GM19193 (cell line): ENCODE measurements at regions not wholly inside any gene's neighbourhood (a gene's known extent, or its start where the extent isn't known, plus 50 kb on each side); places are given as distances from the start of the nearest gene placed in this dataset.

Source experiments
- POLR2A ChIP-seq: IDR thresholded peaks from 4 replicates; pipeline ENCODE4 v1.6.1; 2011; ENCODE audit not compliant: insufficient read depth, insufficient read length; ENCODE audit errors: extremely low read depth

DNA sequence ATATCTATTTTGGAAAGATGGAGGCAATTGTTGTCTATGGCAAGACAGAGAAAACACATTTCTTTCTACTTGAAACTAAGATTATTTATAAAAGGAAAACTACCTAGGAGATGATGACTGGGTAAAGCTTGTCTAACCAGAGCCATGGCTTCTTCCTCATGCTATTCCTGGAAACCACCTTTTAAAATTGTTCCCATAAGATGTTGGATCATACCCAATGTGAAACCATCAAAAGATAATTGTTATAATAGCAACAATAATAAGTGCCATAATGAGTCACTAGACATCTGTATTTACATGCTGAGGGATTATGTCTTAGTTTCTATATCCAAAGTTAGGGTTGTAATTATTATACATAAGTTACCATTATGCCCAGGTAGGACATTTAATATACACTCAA, 428.4 kb downstream of the KCNJ2 start:
- no peak for TF ChIP-seq POLR2A

DNA sequence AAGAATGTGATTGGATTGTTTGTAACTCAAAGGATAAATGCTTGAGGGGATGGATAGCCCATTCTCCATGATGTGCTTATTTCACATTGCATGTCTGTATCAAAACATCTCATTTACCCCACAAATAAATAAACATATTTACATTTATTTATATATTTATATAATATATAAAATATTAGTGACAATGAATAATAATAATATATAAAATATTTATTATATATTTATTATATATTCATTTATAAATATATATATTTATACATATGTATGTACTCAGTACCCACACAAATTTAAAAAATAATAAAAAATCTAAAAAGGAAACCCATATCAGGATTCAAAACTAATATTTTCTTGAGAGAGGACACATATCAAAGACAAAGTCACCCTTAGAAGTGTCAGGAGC, 429.9 kb downstream of the KCNJ2 start:
- TF ChIP-seq POLR2A, result no peak

DNA sequence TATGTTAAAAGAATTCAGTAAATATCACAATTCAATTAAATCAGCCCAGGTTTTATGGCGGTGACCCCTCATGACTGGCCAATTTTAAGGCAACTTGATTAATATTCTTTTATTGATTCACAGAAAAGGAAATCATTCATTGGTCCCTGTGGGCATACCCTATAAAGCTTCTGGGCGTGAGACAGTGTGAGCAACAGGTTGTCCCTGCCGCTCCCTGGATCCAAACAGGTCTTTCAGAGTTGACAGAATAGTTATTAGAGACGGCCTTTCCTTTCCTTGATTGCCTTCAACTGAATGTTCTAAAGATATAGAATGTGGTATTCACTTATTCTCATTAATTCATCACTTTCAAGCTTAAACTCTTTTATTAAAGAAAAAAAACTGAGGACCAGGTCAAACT, 433.9 kb downstream of the KCNJ2 start:
- no peak for TF ChIP-seq POLR2A

DNA sequence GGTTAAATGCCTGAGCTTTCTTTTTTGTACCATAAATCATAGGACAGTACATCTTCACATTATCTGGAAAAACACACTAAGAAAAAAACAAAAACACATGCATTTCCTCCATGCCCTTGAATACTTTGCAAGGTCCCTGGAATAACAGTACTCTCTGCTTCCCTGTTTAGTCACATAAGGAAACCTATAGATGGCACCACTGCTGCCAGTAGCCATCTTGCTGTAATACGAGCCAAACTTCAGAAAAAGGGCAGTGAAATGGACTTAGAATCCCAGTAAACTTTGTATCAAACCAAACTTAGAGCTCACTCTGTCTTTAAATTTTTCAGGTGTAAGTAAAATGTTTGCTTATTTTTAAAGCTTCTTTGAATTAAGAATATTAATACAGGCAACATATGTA, 435.5 kb downstream of the KCNJ2 start:
- TF ChIP-seq POLR2A, result no peak

DNA sequence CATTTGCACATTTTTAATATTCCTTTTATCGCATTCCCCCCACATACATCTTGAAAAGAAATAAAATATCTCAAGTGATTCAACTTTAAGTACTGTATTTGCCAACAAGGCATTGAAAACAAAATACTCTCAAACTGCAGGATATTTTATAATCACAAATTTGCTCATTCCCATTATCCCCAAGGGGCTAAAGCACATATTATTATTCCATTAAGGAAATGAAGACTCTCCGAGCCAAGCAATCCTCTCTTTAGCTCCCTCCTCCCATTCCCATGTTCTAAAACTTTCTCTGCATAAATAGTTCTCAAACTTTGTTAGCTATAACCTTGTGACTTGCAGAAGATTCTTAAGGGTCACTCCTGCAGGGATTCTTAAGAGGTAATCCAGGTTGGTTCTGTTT, 436.8 kb downstream of the KCNJ2 start:
- TF ChIP-seq POLR2A, result no peak

DNA sequence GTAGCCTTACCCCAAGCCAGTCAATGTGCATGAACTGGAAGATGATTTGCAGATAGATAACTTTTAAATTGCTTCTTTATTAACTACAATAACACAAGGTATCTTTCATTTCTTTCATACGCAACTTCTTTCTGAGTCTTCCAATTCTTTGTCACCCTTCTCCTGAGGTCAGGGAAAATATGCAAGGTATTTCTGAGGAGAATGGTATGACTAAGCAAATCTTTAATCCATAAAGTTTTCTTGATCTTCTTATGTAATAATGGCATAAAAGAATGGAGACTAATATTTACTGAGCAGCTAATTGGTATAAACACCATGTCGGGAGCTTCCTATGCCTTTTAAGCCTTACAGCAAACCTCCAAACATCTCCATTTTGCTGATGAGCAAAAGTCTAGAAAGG, 438.9 kb downstream of the KCNJ2 start:
- no peak for TF ChIP-seq POLR2A

DNA sequence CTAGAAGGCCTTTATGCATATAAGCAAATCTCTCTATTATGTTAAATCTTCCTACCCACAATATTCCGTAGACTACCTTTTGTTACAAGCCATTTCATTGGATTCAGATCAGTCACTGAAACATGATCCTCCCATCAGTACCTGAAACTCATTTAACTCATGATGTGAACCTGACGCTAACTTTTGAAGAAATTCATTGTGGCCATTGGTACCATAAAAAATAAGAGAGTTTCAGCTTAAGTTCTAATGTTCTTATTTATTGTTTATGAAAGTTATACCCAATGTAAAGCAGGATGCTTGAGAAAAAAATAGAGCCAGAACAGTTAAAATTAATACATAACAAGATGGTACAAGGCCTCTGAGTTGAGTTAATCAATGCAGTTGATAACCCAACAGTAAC, 439.6 kb downstream of the KCNJ2 start:
- no peak for TF ChIP-seq POLR2A

DNA sequence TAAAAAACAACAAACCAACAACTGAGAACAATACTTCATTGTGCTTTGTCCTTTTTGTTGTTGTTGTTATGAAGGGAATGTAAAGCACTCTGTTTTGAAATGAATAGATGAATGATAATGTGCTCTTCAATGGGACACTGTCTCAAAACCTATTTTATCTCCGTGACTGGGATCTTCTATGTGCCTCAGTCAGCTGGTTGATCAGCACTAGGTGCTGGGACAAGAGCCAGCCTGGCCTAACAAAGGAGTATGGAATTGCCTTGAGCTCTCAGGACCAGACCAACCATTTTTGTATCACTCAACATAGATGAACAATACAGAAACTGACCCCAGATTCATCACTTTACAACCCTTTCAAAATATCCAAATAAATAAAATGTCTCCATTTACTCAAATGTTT, 440.2 kb downstream of the KCNJ2 start:
- no peak for TF ChIP-seq POLR2A

DNA sequence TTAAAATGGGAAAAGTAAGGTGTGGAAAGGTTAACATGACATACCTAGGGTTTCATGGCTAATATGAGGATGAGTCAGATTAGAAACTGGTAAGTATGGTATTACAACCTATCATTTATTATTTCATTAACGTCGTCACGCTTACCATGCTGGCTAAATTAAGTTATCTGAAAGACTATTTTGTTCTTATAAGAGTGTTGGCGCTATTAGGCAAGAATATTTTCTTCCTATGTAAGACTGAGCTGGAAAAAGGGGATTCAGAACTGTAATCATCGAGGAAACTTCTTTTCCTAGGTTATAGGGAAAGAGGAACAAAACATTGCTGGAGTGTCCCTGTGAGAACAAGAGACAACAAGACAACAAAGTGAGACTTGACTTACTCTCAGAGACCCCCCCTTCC, 440.8 kb downstream of the KCNJ2 start:
- no peak for TF ChIP-seq POLR2A

DNA sequence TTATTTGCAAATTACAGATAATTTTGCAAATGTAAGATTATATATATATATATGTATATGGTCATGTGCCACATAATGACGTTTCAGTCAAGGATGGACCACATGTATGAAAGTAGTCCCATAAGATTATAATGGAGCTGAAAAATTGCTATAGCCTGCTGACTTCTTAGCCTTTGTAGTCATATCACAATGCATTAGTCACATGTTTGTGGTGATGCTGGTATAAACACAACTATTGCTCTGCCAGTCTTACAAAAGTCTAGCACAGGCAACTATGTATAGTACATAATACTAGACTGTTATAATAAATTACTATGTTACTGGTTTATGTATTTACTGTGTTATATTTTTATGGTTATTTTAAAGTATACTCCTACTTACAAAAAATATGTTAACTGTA, 444.3 kb downstream of the KCNJ2 start:
- no peak for TF ChIP-seq POLR2A

DNA sequence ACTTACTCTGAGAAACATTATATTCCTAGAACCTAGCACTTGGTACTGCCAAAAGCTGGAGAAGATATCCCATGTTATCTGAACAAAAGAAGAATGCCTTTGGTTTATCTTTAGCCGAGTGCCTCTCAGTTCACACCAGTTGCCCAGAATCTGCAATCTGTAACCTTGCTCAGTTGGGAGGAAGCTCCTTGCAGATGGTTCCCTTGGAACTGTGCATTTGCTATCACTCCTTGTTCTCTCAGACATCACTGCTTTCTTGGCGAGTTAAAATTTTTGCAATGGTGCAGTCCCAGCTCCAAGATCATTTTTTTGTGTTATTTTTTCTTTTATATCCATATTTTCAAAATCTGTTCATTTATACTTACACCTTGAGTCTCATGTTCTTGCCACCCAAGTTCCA, 446.5 kb downstream of the KCNJ2 start:
- no peak for TF ChIP-seq POLR2A

DNA sequence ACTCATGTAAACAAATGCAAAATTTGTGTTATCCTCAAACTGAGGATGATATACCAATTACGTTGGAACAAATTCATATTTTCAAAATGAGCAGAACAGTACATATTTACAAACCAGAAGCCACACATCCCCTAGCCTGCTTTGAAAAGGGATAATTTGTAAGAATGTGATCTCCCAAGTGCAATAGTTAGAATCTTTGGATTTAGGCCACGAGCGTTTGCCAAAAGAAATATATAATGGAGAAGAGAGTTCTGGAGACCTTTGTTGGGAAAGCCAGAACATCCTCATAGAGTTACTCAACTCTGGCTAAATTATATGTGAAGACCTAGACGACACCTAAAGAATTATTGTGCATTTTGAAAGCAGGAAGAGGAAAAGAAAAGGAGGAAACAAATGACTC, 449.3 kb downstream of the KCNJ2 start:
- no peak for TF ChIP-seq POLR2A

DNA sequence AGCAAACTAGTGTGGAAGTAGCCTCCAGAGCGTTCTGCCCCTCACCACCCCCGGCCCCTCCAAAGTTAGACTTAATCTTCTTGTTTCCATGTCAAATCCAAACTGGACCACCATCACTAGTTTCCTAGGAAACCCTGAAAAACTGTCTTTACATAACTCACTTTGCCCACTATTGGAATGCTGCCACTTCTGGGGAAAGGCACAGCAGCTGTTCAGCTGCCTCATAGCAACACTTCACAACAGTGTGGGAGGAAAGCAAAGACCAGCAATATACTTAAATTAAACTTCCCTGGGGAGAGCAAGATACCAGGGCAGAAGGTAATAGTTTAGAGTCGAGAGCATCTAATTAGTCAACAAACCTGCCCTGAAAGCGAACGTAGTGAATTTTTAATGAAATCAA, 452.2 kb downstream of the KCNJ2 start:
- no peak for TF ChIP-seq POLR2A

DNA sequence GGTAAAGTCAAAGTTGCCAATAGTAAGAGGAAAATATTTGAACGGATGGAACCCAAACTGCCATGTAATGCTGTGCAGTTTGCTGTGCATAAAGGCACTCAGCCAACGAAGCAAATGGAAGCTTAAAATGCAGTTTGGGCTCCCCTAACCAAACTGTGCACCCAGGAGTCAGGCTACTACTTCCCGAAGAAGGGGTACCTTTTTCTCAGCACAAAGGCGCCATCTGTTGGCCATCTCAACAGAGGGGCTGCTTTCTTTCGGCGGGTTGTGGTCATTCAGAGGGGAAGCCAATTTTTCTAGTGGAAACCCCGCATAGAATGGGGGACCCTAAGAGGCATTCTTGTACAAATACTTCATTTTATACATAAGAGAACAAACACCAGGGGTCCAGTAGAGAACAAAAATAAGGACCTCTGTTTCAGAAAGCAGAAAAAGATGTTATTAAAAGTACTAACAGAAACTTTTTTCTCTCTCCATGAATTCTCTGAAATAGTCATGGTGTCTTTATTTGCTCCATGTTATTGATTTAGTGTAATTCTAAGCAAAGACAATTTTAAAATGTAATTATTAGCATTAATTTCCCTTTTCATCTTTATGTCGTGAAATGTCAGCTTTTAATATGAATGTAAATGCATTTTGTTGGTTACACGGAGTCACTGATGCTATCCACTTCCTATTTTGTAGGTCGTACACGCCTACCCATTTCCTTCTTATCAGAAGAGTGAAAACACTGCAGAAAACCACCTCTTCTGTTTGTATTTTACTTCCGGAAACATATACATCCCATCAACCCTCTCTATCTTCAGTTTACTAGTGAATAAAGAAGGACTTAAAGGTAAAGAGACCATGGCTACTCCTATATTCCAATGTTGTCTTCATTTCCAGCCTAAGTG, 453.3 kb downstream of the KCNJ2 start:
- no peak for TF ChIP-seq POLR2A

DNA sequence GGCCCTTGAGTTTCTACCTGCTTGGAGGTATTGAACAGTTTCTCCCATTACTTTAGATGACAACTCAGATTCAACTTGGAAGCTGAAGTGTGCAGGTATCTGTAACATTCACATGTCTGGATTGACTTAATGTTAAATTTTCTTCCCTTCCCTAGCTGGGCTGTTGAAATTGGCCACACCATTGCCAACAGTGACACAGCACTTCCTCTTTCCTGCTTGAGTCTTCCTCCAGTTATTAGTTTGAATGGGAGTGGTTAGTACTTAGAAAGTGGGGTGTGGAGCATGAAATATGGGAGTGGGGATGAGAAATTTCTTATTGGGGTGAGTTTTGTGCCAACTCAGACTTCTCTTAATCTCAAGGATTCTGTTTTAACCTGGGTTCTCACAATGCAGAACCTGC, 454.9 kb downstream of the KCNJ2 start:
- TF ChIP-seq POLR2A, result no peak

DNA sequence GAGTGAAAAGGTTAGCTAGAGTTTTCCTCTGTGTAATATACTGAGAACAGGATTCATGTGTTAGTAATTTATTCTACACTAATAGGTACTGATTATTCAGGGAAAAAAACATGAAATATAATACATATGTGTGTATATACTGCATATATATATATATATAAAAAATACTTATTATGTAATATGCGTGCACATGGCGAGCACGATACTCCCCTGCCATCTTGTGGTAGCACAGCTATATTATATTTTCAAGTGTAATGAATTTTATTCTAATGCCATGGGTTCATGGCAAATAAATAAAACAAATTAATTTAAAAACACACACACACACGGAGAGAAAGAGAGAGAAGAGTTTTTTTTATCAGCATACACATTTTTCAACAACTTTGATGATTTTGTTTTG, 460.6 kb downstream of the KCNJ2 start:
- no peak for TF ChIP-seq POLR2A
